ENCODE measurements at regions not wholly inside any gene's neighbourhood (a gene's known extent, or its start where the extent isn't known, plus 50 kb on each side); places are given as distances from the start of the nearest gene placed in this dataset.

- peaks cover 36% of the 10 kb centered on the region; the same call in 1 of the 2 replicates for H3K27me3 ChIP-seq (ENCODE audit: insufficient read depth, low read length)
- H3K4me3 ChIP-seq (replicated peaks in 1 of 2; ENCODE audit: low read depth in 1 of 2, low read length in 2 of 2): no peak overlapping the region
- RAD21 ChIA-PET (ENCODE audit: low non-redundant PET in 1 of 2, low total read pairs in 2 of 2, uncharacterized antibody in 2 of 2, unreplicated experiment in 2 of 2): no interaction called here
- BruUV-seq (replicated peaks): no TSS peak
- no peaks in the 10 kb centered on the region for H3K4me1 ChIP-seq (ENCODE audit: control insufficient read depth in 1 of 2, insufficient read depth in 2 of 2, low read length in 2 of 2)
- no peak overlapping the region for H3K9ac ChIP-seq (ENCODE audit: low read length)
- no peaks in the 10 kb centered on the region for H4K20me1 ChIP-seq (ENCODE audit: insufficient read depth)
- H3K27ac ChIP-seq (ENCODE audit: low read depth, low read length): no peak overlapping the region
- H2AFZ ChIP-seq (ENCODE audit: low read depth, low read length, poor library complexity, severe bottlenecking): no peak overlapping the region
- POLR2A ChIA-PET: no interaction called here
- CTCF ChIA-PET: no interaction called here
- H3K9me2 ChIP-seq (ENCODE audit: insufficient read depth): no peaks in the 10 kb centered on the region
- intact Hi-C loops (cut with micrococcal nuclease): no loop called here
- H3K36me3 ChIP-seq (ENCODE audit: control insufficient read depth in 1 of 2, insufficient read depth in 2 of 2, low read length in 2 of 2): no peaks in the 10 kb centered on the region
- no peaks in the 10 kb centered on the region for H3K9me3 ChIP-seq (ENCODE audit: control insufficient read depth in 1 of 2, insufficient read depth in 1 of 2, low read depth in 1 of 2, low read length in 2 of 2)
- ATAC-seq (no peak), DNase-seq (ENCODE audit: low read depth, low spot score) (no peak)
- TF ChIP-seq EGR1 (IDR thresholded peaks at IDR 0.05; ENCODE audit: low read depth): no peak
- no peak for TF ChIP-seq FOSL1 (IDR thresholded peaks at IDR 0.05; ENCODE audit: low read depth)
- TF ChIP-seq RAD21 (IDR thresholded peaks at IDR 0.05; ENCODE audit: low read depth): no peak
- TF ChIP-seq CTCF (IDR thresholded peaks at IDR 0.05 in 2 of 3, conservative IDR thresholded peaks at IDR 0.05 in 1 of 3; ENCODE audit: borderline replicate concordance in 1 of 3, insufficient read depth in 1 of 3, low read depth in 2 of 3, low read length in 2 of 3): no peak
- no peak for TF ChIP-seq TCF7L2 (IDR thresholded peaks at IDR 0.05; ENCODE audit: borderline replicate concordance, extremely low read depth, insufficient read depth, insufficient read length)
- no peak for TF ChIP-seq SRF (IDR thresholded peaks at IDR 0.05; ENCODE audit: low read depth)
- TF ChIP-seq ATF3 (IDR thresholded peaks at IDR 0.05): no peak
- TF ChIP-seq ZFX (IDR thresholded peaks at IDR 0.05): no peak
- TF ChIP-seq POLR2A (IDR thresholded peaks at IDR 0.05; ENCODE audit: borderline replicate concordance, extremely low read depth, insufficient read depth, insufficient read length): no peak
- no peak for TF ChIP-seq ELF1 (IDR thresholded peaks at IDR 0.05; ENCODE audit: borderline replicate concordance, low read depth)
- TF ChIP-seq SIN3A (IDR thresholded peaks at IDR 0.05; ENCODE audit: low read depth): no peak
- TF ChIP-seq EZH2 (IDR thresholded peaks at IDR 0.05): no peak
- no peak for TF ChIP-seq ZNF274 (IDR thresholded peaks at IDR 0.05; ENCODE audit: low read depth, low read length)
- TF ChIP-seq JUND (IDR thresholded peaks at IDR 0.05): no peak
- no peak for TF ChIP-seq YY1 (IDR thresholded peaks at IDR 0.05; ENCODE audit: extremely low read depth, insufficient replicate concordance, low read depth, low read length)
- no peak overlapping the region for H3K4me2 ChIP-seq (ENCODE audit: low read length)
- H3K79me2 ChIP-seq (ENCODE audit: insufficient read depth, low read length): no peaks in the 10 kb centered on the region
Observed at GRCh38 chr17:79243996-79244395, 169.4 kb downstream of the ENGASE start.
